Neural progenitor cell (in vitro differentiated cells): ENCODE measurements at regions not wholly inside any gene's neighbourhood (a gene's known extent, or its start where the extent isn't known, plus 50 kb on each side); places are given as distances from the start of the nearest gene placed in this dataset.

ENCODE experiments used
- CTCF ChIP-seq: fragments of 200-600 bp; sonication (generic); IDR thresholded peaks from 2 replicates; pipeline ENCODE4 v1.5.1; 2017; ENCODE audit warnings: antibody characterized with exemption, mild to moderate bottlenecking
- EZH2 ChIP-seq: fragments of 200-600 bp; sonication (generic); IDR thresholded peaks from 2 replicates; pipeline ENCODE4 v1.6.1; 2017; ENCODE audit warnings: antibody characterized with exemption, mild to moderate bottlenecking, moderate library complexity
- EZH2phosphoT487 ChIP-seq: fragments of 200-600 bp; sonication (generic); IDR thresholded peaks from 2 replicates; pipeline ENCODE4 v1.6.1; 2017; ENCODE audit warnings: antibody characterized with exemption

DNA sequence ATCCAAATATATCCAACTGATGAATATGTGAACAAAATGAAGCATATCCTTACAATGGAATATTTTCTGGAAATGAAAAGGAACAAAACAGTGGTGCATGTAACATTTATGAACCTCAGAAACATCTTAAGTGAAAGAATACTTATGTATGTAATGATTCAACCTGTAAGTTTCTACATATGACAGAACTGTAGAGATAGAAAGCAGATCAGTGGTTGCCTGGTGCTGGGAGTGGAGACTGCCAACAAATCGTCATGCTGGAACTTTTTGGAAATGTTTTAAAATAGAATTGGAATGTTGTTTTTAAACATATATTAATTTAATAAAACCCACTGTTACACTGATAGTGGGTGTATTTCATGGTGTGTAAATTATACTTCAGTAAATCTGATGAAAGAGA is 667.5 kb downstream of the RAPGEF2 start:
- TF ChIP-seq CTCF (no peak), EZH2 (no peak), EZH2phosphoT487 (no peak)
